Kidney (tissue), 13 donors: ENCODE measurements at regions not wholly inside any gene's neighbourhood (a gene's known extent, or its start where the extent isn't known, plus 50 kb on each side); places are given as distances from the start of the nearest gene placed in this dataset.
A peak's percentile ranks its signal among the peaks of the same experiment; 100 is the strongest.
"Not testable (repeated sequence)": the region's sequence is repeated elsewhere in the genome, so short reads cannot be mapped to it uniquely, and the experiment has no call there.

ENCODE experiments used
- DNase-seq, 5 donors: peaks; one replicate each; pipeline ENCODE4 v3.0.0-alpha.2; 2013 to 2020
- FAIRE-seq: peaks from 2 replicates; lab custom pipeline; 2012; peaks lifted over from hg19 to GRCh38; lab: Jason Lieb, UNC
- H3K27ac ChIP-seq, 2 donors: one replicate each; pipeline ENCODE4 v1.7.0; 2013; ENCODE audit warnings: low read depth in 2 of 2, low read length in 2 of 2, inconsistent platforms in 1 of 2
- H3K27me3 ChIP-seq: one replicate; pipeline ENCODE4 v1.7.1; 2013; ENCODE audit warnings: low read length, inconsistent platforms; ENCODE audit not compliant: control insufficient read depth, insufficient read depth
- H3K36me3 ChIP-seq, 3 donors: one replicate each; pipeline versions ENCODE4 v1.7.0 to v1.7.1; 2013; ENCODE audit warnings: low read length in 3 of 3, control low read depth in 1 of 3, inconsistent platforms in 1 of 3; ENCODE audit not compliant: insufficient read depth in 3 of 3, control insufficient read depth in 2 of 3
- H3K4me1 ChIP-seq, 3 donors: one replicate each; pipeline versions ENCODE4 v1.7.0 to v1.7.1; 2013; ENCODE audit warnings: low read length in 3 of 3, inconsistent platforms in 1 of 3, low read depth in 1 of 3; ENCODE audit not compliant: control insufficient read depth in 2 of 3, insufficient read depth in 2 of 3
- H3K4me3 ChIP-seq, 3 donors: one replicate each; pipeline versions ENCODE4 v1.7.0 to v1.8.1; 2013; ENCODE audit warnings: low read length in 3 of 3, control low read depth in 1 of 3, inconsistent platforms in 1 of 3
- H3K9ac ChIP-seq, 3 donors: one replicate each; pipeline versions ENCODE4 v1.7.0 to v1.7.1; 2013; ENCODE audit warnings: low read length in 3 of 3, control low read depth in 1 of 3, inconsistent platforms in 1 of 3
- H3K9me3 ChIP-seq, 3 donors: one replicate each; pipeline versions ENCODE4 v1.7.0 to v1.7.1; 2013; ENCODE audit warnings: low read length in 3 of 3, control low read depth in 1 of 3, inconsistent platforms in 1 of 3; ENCODE audit not compliant: control insufficient read depth in 2 of 3, insufficient read depth in 1 of 3
- intact Hi-C: fragments of 100-400 bp; cut with DNase I; formaldehyde crosslinking; loops from one replicate; pipeline ENCODE4 v1.11.1; 2022
- TF ChIP-seq, protein P1 (sequence below): IDR thresholded peaks from 3 replicates; pipeline ENCODE4 v1.5.1; 2012; ENCODE audit warnings: mild to moderate bottlenecking, moderate library complexity, borderline replicate concordance; ENCODE audit not compliant: insufficient read depth; ENCODE audit errors: extremely low read depth
- donor health status: control.
- donor health status: control.
- donor health status: control.
- donor health status: control.
- donor health status: control.
- donor health status: DM: yes; HTN: yes; CAD: no.
- donor health status: Normal renal cell carcinoma (clear cell type).

DNA sequence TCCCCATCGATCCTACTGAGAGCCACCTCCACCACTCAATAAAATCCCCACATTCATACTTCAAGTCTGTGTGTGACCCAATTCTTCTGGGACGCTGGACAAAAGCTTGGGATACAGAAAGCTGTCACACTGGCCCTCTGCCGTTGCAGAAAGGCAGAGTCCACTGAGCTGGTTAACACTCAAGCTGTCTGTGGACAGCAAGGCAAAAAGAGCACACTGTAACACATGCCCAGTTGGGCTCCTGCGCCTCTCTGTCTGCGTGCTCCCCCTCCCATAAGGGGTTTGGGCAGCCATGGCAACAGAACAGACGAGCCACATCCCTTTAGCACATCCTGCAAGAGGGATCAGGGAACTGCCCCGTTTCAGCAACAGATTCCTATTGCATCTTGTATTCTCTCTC lies 106.9 kb upstream of the RGPD4 start:
- Histone ChIP-seq H3K9ac (no peak overlapping the region), H3K9me3 (no peaks in the 10 kb centered on the region), H3K4me3 (no peak overlapping the region), H3K36me3 (no peaks in the 10 kb centered on the region), H3K4me1 (no peaks in the 10 kb centered on the region), H3K27me3 (no peaks in the 10 kb centered on the region), H3K27ac (no peak overlapping the region)
- DNase-seq: no peak
- TF ChIP-seq, protein P1, sequence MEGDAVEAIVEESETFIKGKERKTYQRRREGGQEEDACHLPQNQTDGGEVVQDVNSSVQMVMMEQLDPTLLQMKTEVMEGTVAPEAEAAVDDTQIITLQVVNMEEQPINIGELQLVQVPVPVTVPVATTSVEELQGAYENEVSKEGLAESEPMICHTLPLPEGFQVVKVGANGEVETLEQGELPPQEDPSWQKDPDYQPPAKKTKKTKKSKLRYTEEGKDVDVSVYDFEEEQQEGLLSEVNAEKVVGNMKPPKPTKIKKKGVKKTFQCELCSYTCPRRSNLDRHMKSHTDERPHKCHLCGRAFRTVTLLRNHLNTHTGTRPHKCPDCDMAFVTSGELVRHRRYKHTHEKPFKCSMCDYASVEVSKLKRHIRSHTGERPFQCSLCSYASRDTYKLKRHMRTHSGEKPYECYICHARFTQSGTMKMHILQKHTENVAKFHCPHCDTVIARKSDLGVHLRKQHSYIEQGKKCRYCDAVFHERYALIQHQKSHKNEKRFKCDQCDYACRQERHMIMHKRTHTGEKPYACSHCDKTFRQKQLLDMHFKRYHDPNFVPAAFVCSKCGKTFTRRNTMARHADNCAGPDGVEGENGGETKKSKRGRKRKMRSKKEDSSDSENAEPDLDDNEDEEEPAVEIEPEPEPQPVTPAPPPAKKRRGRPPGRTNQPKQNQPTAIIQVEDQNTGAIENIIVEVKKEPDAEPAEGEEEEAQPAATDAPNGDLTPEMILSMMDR: no peak
- no peak for FAIRE-seq
- intact Hi-C loops: no loop called here

DNA sequence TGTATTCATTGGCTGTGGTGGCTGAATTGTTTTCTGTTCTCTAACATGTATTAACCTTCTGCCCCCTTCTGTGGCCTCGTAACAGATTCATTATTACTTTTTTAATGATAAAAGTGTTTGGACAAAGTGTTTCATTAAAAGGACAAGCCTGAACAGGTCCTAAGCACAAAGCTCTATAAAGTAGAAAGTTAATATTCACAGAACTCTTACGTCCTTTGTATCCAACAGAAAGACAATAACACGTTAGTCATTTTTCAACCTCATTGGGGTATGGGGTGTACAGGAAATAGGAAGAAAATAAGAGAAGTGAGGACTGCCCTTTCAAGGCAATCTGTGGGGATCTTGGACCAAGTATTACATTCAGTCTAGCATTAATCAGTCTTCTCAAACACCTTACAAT lies 105.5 kb upstream of the RGPD4 start:
- intact Hi-C loops: no loop called here
- H3K9me3 ChIP-seq: no peaks in the 10 kb centered on the region

DNA sequence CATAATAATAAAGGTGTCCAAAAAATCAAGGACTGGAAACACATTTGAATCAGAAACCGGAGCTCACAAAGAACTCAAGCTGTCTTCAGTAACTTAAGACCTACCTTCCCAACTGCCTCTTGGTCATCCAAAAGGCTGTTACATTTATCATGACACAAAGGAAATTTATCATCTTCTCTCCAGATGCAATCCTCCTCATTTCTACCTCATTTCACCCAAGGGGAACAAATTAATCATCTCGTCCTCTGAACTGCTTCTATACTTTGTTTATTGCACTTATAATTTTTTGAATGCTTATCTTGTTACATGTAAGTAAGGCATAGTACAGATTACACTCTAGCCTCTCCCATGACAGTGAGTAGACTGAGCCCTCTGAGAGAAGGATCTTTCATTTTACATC lies 105.1 kb upstream of the RGPD4 start:
- no peaks in the 10 kb centered on the region for H3K4me1 ChIP-seq
- FAIRE-seq: no peak
- no peaks in the 10 kb centered on the region for H3K36me3 ChIP-seq
- H3K4me3 ChIP-seq: no peak overlapping the region
- no peaks in the 10 kb centered on the region for H3K27me3 ChIP-seq
- no peaks in the 10 kb centered on the region for H3K9me3 ChIP-seq
- TF ChIP-seq, protein P1: no peak
- no peak overlapping the region for H3K9ac ChIP-seq
- peak in 2 of 5 donors; percentile 28 to 29 for DNase-seq
- intact Hi-C loops: no loop called here
- no peak overlapping the region for H3K27ac ChIP-seq

More for the DNA sequence above, 105.5 kb upstream of the RGPD4 start:
- FAIRE-seq: no peak
- no peaks in the 10 kb centered on the region for H3K27me3 ChIP-seq
- H3K9ac ChIP-seq: no peak overlapping the region
- H3K27ac ChIP-seq: no peak overlapping the region
- TF ChIP-seq, protein P1: no peak
- DNase-seq: no peak
- H3K4me1 ChIP-seq: no peaks in the 10 kb centered on the region
- H3K36me3 ChIP-seq: no peaks in the 10 kb centered on the region
- H3K4me3 ChIP-seq: no peak overlapping the region

DNA sequence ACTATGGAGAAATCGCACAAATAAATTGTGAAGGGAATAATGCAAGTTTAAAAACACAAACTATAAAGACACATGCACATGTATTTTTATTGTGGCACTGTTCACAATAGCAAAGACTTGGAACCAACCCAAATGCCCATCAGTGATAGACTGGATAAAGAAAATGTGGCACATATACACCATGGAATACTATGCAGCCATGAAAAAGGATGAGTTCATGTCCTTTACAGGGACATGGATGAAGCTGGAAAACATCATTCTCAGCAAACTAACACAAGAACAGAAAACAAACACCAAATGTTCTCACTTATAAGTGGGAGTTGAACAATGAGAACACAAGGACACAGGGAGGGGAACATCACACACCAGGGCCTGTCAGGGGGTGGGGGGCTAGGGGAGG lies 100.9 kb upstream of the RGPD4 start:
- H3K4me3 ChIP-seq, H3K4me1 ChIP-seq, H3K9me3 ChIP-seq, H3K9ac ChIP-seq, DNase-seq, intact Hi-C loops, FAIRE-seq, H3K36me3 ChIP-seq, H3K27me3 ChIP-seq, H3K27ac ChIP-seq: not testable (repeated sequence)
